Keratinocyte (primary cell): ENCODE measurements at regions not wholly inside any gene's neighbourhood (a gene's known extent, or its start where the extent isn't known, plus 50 kb on each side); places are given as distances from the start of the nearest gene placed in this dataset.

Experiments
- DNase-seq: peaks from one replicate; pipeline ENCODE4 v3.0.0-alpha.2; 2011; ENCODE audit warnings: low read depth, missing footprints, low spot score
- FAIRE-seq: peaks from 2 replicates; lab custom pipeline; 2011; peaks lifted over from hg19 to GRCh38; lab: Jason Lieb, UNC
- H2AFZ ChIP-seq: 2 replicates; pipeline ENCODE4 v1.6.0; 2012; ENCODE audit warnings: low read length, control low read depth, inconsistent platforms; ENCODE audit not compliant: control insufficient read depth
- H3K27ac ChIP-seq: 2 replicates; pipeline ENCODE4 v1.5.1; 2011; ENCODE audit warnings: low read length; ENCODE audit not compliant: control insufficient read depth, insufficient read depth
- H3K27me3 ChIP-seq: 3 replicates; pipeline ENCODE4 v1.6.0; 2011; ENCODE audit warnings: low read length; ENCODE audit not compliant: control insufficient read depth, insufficient read depth; ENCODE audit errors: extremely low read depth
- H3K36me3 ChIP-seq, 2 experiments: 2 replicates in 1 of 2; 3 replicates in 1 of 2; pipeline ENCODE4 v1.5.1; 2011; ENCODE audit warnings: low read length in 2 of 2, mild to moderate bottlenecking in 1 of 2; ENCODE audit not compliant: control insufficient read depth in 2 of 2, insufficient read depth in 2 of 2; ENCODE audit errors: extremely low read depth in 1 of 2
- H3K4me1 ChIP-seq: 3 replicates; pipeline ENCODE4 v1.5.1; 2011; ENCODE audit warnings: low read length; ENCODE audit not compliant: control insufficient read depth, insufficient read depth; ENCODE audit errors: extremely low read depth
- H3K4me2 ChIP-seq: 3 replicates; pipeline ENCODE4 v1.6.0; 2011; ENCODE audit warnings: low read depth, low read length; ENCODE audit not compliant: control insufficient read depth, insufficient read depth; ENCODE audit errors: extremely low read depth
- H3K4me3 ChIP-seq, 3 experiments: fragments of 200-600 bp in 1 of 3; sonication (generic) in 1 of 3; 2 replicates in 2 of 3; 3 replicates in 1 of 3; pipeline ENCODE4 v1.5.1; 2011 to 2016; ENCODE audit warnings: low read length in 3 of 3, mild to moderate bottlenecking in 3 of 3, control low read depth in 2 of 3, inconsistent platforms in 1 of 3, low read depth in 1 of 3, mixed read lengths in 1 of 3, mixed run types in 1 of 3, moderate library complexity in 1 of 3; ENCODE audit not compliant: control insufficient read depth in 2 of 3, insufficient read depth in 2 of 3; ENCODE audit errors: extremely low read depth in 1 of 3
- H3K79me2 ChIP-seq: 2 replicates; pipeline ENCODE4 v1.6.0; 2012; ENCODE audit warnings: low read length; ENCODE audit not compliant: control insufficient read depth, insufficient read depth
- H3K9ac ChIP-seq: 3 replicates; pipeline ENCODE4 v1.6.0; 2011; ENCODE audit warnings: low read length; ENCODE audit not compliant: control insufficient read depth, insufficient read depth; ENCODE audit errors: extremely low read depth
- H3K9me1 ChIP-seq: 3 replicates; pipeline ENCODE4 v1.6.0; 2011; ENCODE audit warnings: low read length; ENCODE audit not compliant: control insufficient read depth, insufficient read depth; ENCODE audit errors: extremely low read depth
- H3K9me3 ChIP-seq: 2 replicates; pipeline ENCODE4 v1.5.1; 2012; ENCODE audit warnings: low read depth, low read length; ENCODE audit not compliant: control insufficient read depth
- H4K20me1 ChIP-seq: 3 replicates; pipeline ENCODE4 v1.6.0; 2011; ENCODE audit warnings: low read length; ENCODE audit not compliant: control insufficient read depth, insufficient read depth; ENCODE audit errors: extremely low read depth
- EZH2 ChIP-seq: IDR thresholded peaks from one replicate; pipeline ENCODE4 v1.6.1; 2012; ENCODE audit warnings: inconsistent platforms, mild to moderate bottlenecking, low read length, moderate library complexity
- dilution Hi-C: fragments of 300-500 bp; cut with MboI; formaldehyde crosslinking; loops from one replicate; pipeline ENCODE4 v1.7.0; 2020; ENCODE audit warnings: low sequenced_read_pairs; ENCODE audit not compliant: extremely low pct_ligation_motif_present
- TF ChIP-seq, protein P1 (sequence below), 3 experiments: IDR thresholded peaks in 1 of 3; conservative IDR thresholded peaks in 1 of 3; optimal IDR thresholded peaks in 1 of 3; 2 replicates in 2 of 3; 3 replicates in 1 of 3; pipeline versions ENCODE3 to v1.5.1; 2011; ENCODE audit warnings: low read length in 3 of 3, mild to moderate bottlenecking in 3 of 3, moderate library complexity in 2 of 3, control low read depth in 1 of 3, inconsistent platforms in 1 of 3; ENCODE audit not compliant: insufficient read depth in 2 of 3; ENCODE audit errors: extremely low read depth in 1 of 3

- Histone ChIP-seq H3K4me3 (no peak overlapping the region), H3K4me2 (no peak overlapping the region), H4K20me1 (no peaks in the 10 kb centered on the region), H3K27ac (no peak overlapping the region), H2AFZ (no peak overlapping the region), H3K9me3 (no peaks in the 10 kb centered on the region), H3K27me3 (no peaks in the 10 kb centered on the region), H3K9ac (no peak overlapping the region), H3K9me1 (no peaks in the 10 kb centered on the region), H3K36me3 (no peaks in the 10 kb centered on the region), H3K79me2 (no peaks in the 10 kb centered on the region), H3K4me1 (peaks cover 21% of the 10 kb centered on the region)
- dilution Hi-C loops = no loop called here
- TF ChIP-seq, protein P1, sequence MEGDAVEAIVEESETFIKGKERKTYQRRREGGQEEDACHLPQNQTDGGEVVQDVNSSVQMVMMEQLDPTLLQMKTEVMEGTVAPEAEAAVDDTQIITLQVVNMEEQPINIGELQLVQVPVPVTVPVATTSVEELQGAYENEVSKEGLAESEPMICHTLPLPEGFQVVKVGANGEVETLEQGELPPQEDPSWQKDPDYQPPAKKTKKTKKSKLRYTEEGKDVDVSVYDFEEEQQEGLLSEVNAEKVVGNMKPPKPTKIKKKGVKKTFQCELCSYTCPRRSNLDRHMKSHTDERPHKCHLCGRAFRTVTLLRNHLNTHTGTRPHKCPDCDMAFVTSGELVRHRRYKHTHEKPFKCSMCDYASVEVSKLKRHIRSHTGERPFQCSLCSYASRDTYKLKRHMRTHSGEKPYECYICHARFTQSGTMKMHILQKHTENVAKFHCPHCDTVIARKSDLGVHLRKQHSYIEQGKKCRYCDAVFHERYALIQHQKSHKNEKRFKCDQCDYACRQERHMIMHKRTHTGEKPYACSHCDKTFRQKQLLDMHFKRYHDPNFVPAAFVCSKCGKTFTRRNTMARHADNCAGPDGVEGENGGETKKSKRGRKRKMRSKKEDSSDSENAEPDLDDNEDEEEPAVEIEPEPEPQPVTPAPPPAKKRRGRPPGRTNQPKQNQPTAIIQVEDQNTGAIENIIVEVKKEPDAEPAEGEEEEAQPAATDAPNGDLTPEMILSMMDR (optimal IDR thresholded peaks at IDR 0.05 in 1 of 3, IDR thresholded peaks at IDR 0.05 in 1 of 3, conservative IDR thresholded peaks at IDR 0.05 in 1 of 3; ENCODE audit: extremely low read depth in 1 of 3, insufficient read depth in 2 of 3, low read length in 3 of 3) = no peak
- TF ChIP-seq EZH2 = no peak
- FAIRE-seq (no peak), DNase-seq (no peak)
These were observed 95.9 kb upstream of the SGIP1 start for GRCh38 chr1:66438062-66438461.

GRCh38 chr1:66438501-66438900 is 95.5 kb upstream of the SGIP1 start:
- Histone ChIP-seq H3K36me3 (no peaks in the 10 kb centered on the region), H4K20me1 (no peaks in the 10 kb centered on the region), H3K9me1 (no peaks in the 10 kb centered on the region), H2AFZ (no peak overlapping the region), H3K79me2 (no peaks in the 10 kb centered on the region), H3K4me3 (no peak overlapping the region), H3K4me1 (peaks cover 21% of the 10 kb centered on the region), H3K27me3 (no peaks in the 10 kb centered on the region), H3K27ac (no peak overlapping the region), H3K9me3 (no peaks in the 10 kb centered on the region), H3K4me2 (no peak overlapping the region), H3K9ac (no peak overlapping the region)
- DNase-seq = no peak
- no peak for FAIRE-seq
- no peak for TF ChIP-seq EZH2
- TF ChIP-seq, protein P1 (optimal IDR thresholded peaks at IDR 0.05 in 1 of 3, IDR thresholded peaks at IDR 0.05 in 1 of 3, conservative IDR thresholded peaks at IDR 0.05 in 1 of 3; ENCODE audit: extremely low read depth in 1 of 3, insufficient read depth in 2 of 3, low read length in 3 of 3) = no peak
- dilution Hi-C loops = no loop called here
